ENCODE measurements at regions not wholly inside any gene's neighbourhood (a gene's known extent, or its start where the extent isn't known, plus 50 kb on each side); places are given as distances from the start of the nearest gene placed in this dataset.

DNA sequence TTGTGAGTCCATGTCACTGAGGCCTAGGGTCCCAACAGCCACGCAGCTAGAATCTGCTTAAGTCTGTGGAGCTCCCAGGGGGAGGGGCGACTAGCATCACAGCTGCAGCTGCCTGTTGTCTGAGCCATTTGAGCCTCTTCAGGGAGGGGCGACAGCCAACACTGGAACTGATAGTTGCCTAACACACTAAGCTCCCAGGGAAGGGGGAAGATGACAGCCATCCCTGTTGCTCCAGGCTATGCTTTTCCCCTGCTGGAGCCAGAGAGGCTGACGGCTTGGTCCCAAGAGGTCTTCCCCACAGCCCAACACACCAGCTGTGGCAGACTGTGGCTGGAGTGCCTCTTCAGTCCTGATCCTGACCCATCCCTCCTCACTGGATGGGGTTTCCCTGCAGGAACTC lies 817.5 kb downstream of the NXPH1 start:
- TF ChIP-seq, protein P1, sequence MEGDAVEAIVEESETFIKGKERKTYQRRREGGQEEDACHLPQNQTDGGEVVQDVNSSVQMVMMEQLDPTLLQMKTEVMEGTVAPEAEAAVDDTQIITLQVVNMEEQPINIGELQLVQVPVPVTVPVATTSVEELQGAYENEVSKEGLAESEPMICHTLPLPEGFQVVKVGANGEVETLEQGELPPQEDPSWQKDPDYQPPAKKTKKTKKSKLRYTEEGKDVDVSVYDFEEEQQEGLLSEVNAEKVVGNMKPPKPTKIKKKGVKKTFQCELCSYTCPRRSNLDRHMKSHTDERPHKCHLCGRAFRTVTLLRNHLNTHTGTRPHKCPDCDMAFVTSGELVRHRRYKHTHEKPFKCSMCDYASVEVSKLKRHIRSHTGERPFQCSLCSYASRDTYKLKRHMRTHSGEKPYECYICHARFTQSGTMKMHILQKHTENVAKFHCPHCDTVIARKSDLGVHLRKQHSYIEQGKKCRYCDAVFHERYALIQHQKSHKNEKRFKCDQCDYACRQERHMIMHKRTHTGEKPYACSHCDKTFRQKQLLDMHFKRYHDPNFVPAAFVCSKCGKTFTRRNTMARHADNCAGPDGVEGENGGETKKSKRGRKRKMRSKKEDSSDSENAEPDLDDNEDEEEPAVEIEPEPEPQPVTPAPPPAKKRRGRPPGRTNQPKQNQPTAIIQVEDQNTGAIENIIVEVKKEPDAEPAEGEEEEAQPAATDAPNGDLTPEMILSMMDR (IDR thresholded peaks at IDR 0.05) = no peak
- TF ChIP-seq POLR2A (IDR thresholded peaks at IDR 0.05) (no peak), EP300 (IDR thresholded peaks at IDR 0.05) (no peak)
